ENCODE measurements at regions not wholly inside any gene's neighbourhood (a gene's known extent, or its start where the extent isn't known, plus 50 kb on each side); places are given as distances from the start of the nearest gene placed in this dataset.

- Histone ChIP-seq H3K27me3 (replicated peaks; ENCODE audit: control insufficient read depth, insufficient read depth, low read length) (no peaks in the 10 kb centered on the region), H3K36me3 (ENCODE audit: control insufficient read depth, insufficient read depth, low read length) (no peaks in the 10 kb centered on the region), H3K4me3 (replicated peaks; ENCODE audit: low read depth, low read length) (no peak overlapping the region)
- no peak for DNase-seq (ENCODE audit: extremely low read depth, insufficient read length)
- no peak for TF ChIP-seq CTCF (IDR thresholded peaks at IDR 0.05; ENCODE audit: insufficient read depth, low read length, poor library complexity, severe bottlenecking)
These were observed 506.9 kb upstream of the ZNF804A start for GRCh38 chr2:184091456-184091855.

GRCh38 chr2:184113696-184114403 is 484.5 kb upstream of the ZNF804A start:
- DNase-seq (ENCODE audit: extremely low read depth, insufficient read length), result no peak
- Histone ChIP-seq H3K27me3 (replicated peaks; ENCODE audit: control insufficient read depth, insufficient read depth, low read length) (no peaks in the 10 kb centered on the region), H3K36me3 (ENCODE audit: control insufficient read depth, insufficient read depth, low read length) (no peaks in the 10 kb centered on the region), H3K4me3 (replicated peaks; ENCODE audit: low read depth, low read length) (no peak overlapping the region)
- TF ChIP-seq CTCF (IDR thresholded peaks at IDR 0.05; ENCODE audit: insufficient read depth, low read length, poor library complexity, severe bottlenecking), result no peak

GRCh38 chr2:184114439-184114838 is 483.9 kb upstream of the ZNF804A start:
- no peak overlapping the region for H3K4me3 ChIP-seq (replicated peaks; ENCODE audit: low read depth, low read length)
- no peak for TF ChIP-seq CTCF (IDR thresholded peaks at IDR 0.05; ENCODE audit: insufficient read depth, low read length, poor library complexity, severe bottlenecking)
- DNase-seq (ENCODE audit: extremely low read depth, insufficient read length), result no peak
- no peaks in the 10 kb centered on the region for H3K27me3 ChIP-seq (replicated peaks; ENCODE audit: control insufficient read depth, insufficient read depth, low read length)
- no peaks in the 10 kb centered on the region for H3K36me3 ChIP-seq (ENCODE audit: control insufficient read depth, insufficient read depth, low read length)

GRCh38 chr2:184119989-184120800 is 478.1 kb upstream of the ZNF804A start:
- no peak for TF ChIP-seq CTCF (IDR thresholded peaks at IDR 0.05; ENCODE audit: insufficient read depth, low read length, poor library complexity, severe bottlenecking)
- Histone ChIP-seq H3K4me3 (replicated peaks; ENCODE audit: low read depth, low read length) (no peak overlapping the region), H3K27me3 (replicated peaks; ENCODE audit: control insufficient read depth, insufficient read depth, low read length) (no peaks in the 10 kb centered on the region), H3K36me3 (ENCODE audit: control insufficient read depth, insufficient read depth, low read length) (no peaks in the 10 kb centered on the region)
- DNase-seq (ENCODE audit: extremely low read depth, insufficient read length), result no peak

- Histone ChIP-seq H3K4me3 (replicated peaks; ENCODE audit: low read depth, low read length) (no peak overlapping the region), H3K27me3 (replicated peaks; ENCODE audit: control insufficient read depth, insufficient read depth, low read length) (no peaks in the 10 kb centered on the region), H3K36me3 (ENCODE audit: control insufficient read depth, insufficient read depth, low read length) (no peaks in the 10 kb centered on the region)
- no peak for DNase-seq (ENCODE audit: extremely low read depth, insufficient read length)
- peak; percentile 9 for TF ChIP-seq CTCF (IDR thresholded peaks at IDR 0.05; ENCODE audit: insufficient read depth, low read length, poor library complexity, severe bottlenecking)
These were observed 472.5 kb upstream of the ZNF804A start for GRCh38 chr2:184125867-184126266.

Data from GM06990 (cell line).